B cell (primary cell): ENCODE measurements at regions not wholly inside any gene's neighbourhood (a gene's known extent, or its start where the extent isn't known, plus 50 kb on each side); places are given as distances from the start of the nearest gene placed in this dataset.

Experiments used
- ATAC-seq: fragments of 200-7000 bp; cut with Tn5 transposase; one replicate; pipeline ENCODE4 v1.10.0; 2021; ENCODE audit warnings: low read depth, mild to moderate bottlenecking, moderate number of reproducible peaks, moderate library complexity
- CTCF ChIA-PET: fragments of 350-600 bp; sonication (Branson Sonifier 250); formaldehyde crosslinking; loops from one replicate; lab custom pipeline; 2021; ENCODE audit warnings: antibody characterized with exemption, inconsistent platforms; lab: Charles Lee
- POLR2A ChIA-PET: fragments of 350-600 bp; sonication (Branson Sonifier 250); formaldehyde crosslinking; loops from one replicate; lab custom pipeline; 2021; ENCODE audit warnings: antibody characterized with exemption; lab: Charles Lee
- DNase-seq: peaks from one replicate; pipeline ENCODE4 v3.0.0; 2013
- H2AFZ ChIP-seq: 2 replicates; pipeline ENCODE4 v1.6.1; 2012; ENCODE audit warnings: mild to moderate bottlenecking, low read depth, low read length; ENCODE audit not compliant: insufficient read depth, poor library complexity, severe bottlenecking
- H3K27ac ChIP-seq, 2 donors: 1 replicate in 1 of 2; 2 replicates in 1 of 2; pipeline ENCODE4 v1.5.1; 2012 to 2013; ENCODE audit warnings: low read length in 2 of 2, mild to moderate bottlenecking in 2 of 2, moderate library complexity in 1 of 2
- H3K27me3 ChIP-seq, 4 experiments: fragments of 200-600 bp in 1 of 4; sonication (generic) in 1 of 4; replicated peaks in 1 of 4; 1 replicate in 2 of 4; 2 replicates in 2 of 4; pipeline versions ENCODE4 v1.6.1 to v1.7.0; 2013 to 2016; ENCODE audit warnings: low read length in 3 of 4, mild to moderate bottlenecking in 2 of 4, mixed read lengths in 1 of 4, moderate library complexity in 1 of 4; ENCODE audit not compliant: insufficient read depth in 4 of 4, control insufficient read depth in 3 of 4; ENCODE audit errors: control extremely low read depth in 1 of 4
- H3K36me3 ChIP-seq, 2 experiments: replicated peaks in 1 of 2; 1 replicate in 1 of 2; 2 replicates in 1 of 2; pipeline versions ENCODE4 v1.6.1 to v1.7.1; 2013; ENCODE audit warnings: low read length in 1 of 2; ENCODE audit not compliant: insufficient read depth in 2 of 2, control insufficient read depth in 1 of 2; ENCODE audit errors: control extremely low read depth in 1 of 2, extremely low read depth in 1 of 2
- H3K4me1 ChIP-seq, 2 donors: fragments of 200-600 bp in 1 of 2; sonication (generic) in 1 of 2; 1 replicate in 1 of 2; 2 replicates in 1 of 2; pipeline versions ENCODE4 v1.5.1 to v1.6.1; 2013 to 2017; ENCODE audit warnings: low read length in 2 of 2; ENCODE audit not compliant: control insufficient read depth in 2 of 2, insufficient read depth in 2 of 2
- H3K4me2 ChIP-seq: replicated peaks from 2 replicates; pipeline ENCODE3; 2012; ENCODE audit warnings: mild to moderate bottlenecking, low read depth, low read length; ENCODE audit not compliant: poor library complexity, severe bottlenecking
- H3K4me3 ChIP-seq, 5 experiments: fragments of 200-600 bp in 1 of 5; sonication (generic) in 1 of 5; 1 replicate in 3 of 5; 2 replicates in 2 of 5; pipeline versions ENCODE4 v1.5.1 to v1.7.0; 2011 to 2016; ENCODE audit warnings: low read length in 4 of 5, mild to moderate bottlenecking in 4 of 5, low read depth in 2 of 5, control low read depth in 1 of 5, moderate library complexity in 1 of 5; ENCODE audit not compliant: insufficient read depth in 1 of 5; ENCODE audit errors: control extremely low read depth in 1 of 5, extremely low read depth in 1 of 5
- H3K79me2 ChIP-seq: fragments of 200-600 bp; sonication (generic); one replicate; pipeline ENCODE4 v1.6.0; 2016; ENCODE audit warnings: low read length; ENCODE audit not compliant: control insufficient read depth, insufficient read depth
- H3K9ac ChIP-seq: fragments of 200-600 bp; sonication (generic); 2 replicates; pipeline ENCODE4 v1.6.1; 2017; ENCODE audit warnings: mild to moderate bottlenecking, low read length, moderate library complexity
- H3K9me3 ChIP-seq, 3 donors: one replicate each; pipeline versions ENCODE4 v1.6.1 to v1.7.1; 2013; ENCODE audit warnings: low read length in 2 of 3; ENCODE audit not compliant: control insufficient read depth in 2 of 3, insufficient read depth in 1 of 3; ENCODE audit errors: control extremely low read depth in 1 of 3
- H4K20me1 ChIP-seq: 2 replicates; pipeline ENCODE4 v1.6.0; 2012; ENCODE audit warnings: mild to moderate bottlenecking, low read length; ENCODE audit not compliant: insufficient read depth, control insufficient read depth, poor library complexity, severe bottlenecking
- H3K27ac Mint-ChIP-seq: one replicate; pipeline ENCODE4 v1.8.0; 2021; ENCODE audit warnings: mixed read lengths
- H3K27me3 Mint-ChIP-seq: one replicate; pipeline ENCODE4 v1.8.0; 2021; ENCODE audit warnings: mixed read lengths
- H3K4me1 Mint-ChIP-seq: one replicate; pipeline ENCODE4 v1.8.0; 2021; ENCODE audit warnings: mixed read lengths
- H3K4me3 Mint-ChIP-seq: one replicate; pipeline ENCODE4 v1.8.0; 2021; ENCODE audit warnings: mixed read lengths
- H3K9me3 Mint-ChIP-seq: one replicate; pipeline ENCODE4 v1.8.0; 2022; ENCODE audit warnings: mixed read lengths; ENCODE audit not compliant: insufficient read depth
- CTCF ChIP-seq: fragments of 200-600 bp; IDR thresholded peaks from one replicate; pipeline ENCODE4 v1.8.0; 2022; ENCODE audit warnings: antibody characterized with exemption, mild to moderate bottlenecking
- EZH2 ChIP-seq: IDR thresholded peaks from 2 replicates; pipeline ENCODE4 v1.6.1; 2012; ENCODE audit warnings: borderline replicate concordance, low read depth, mild to moderate bottlenecking, moderate library complexity, low read length; ENCODE audit not compliant: insufficient read depth, poor library complexity, severe bottlenecking
- WGBS: methylation state at CpG from one replicate; pipeline ENCODE4 v1.1.5; 2013; ENCODE audit warnings: missing lambda C conversion rate; ENCODE audit not compliant: insufficient coverage; 5-methylcytosine and 5-hydroxymethylcytosine counted together
- intact Hi-C: fragments of 100-400 bp; cut with micrococcal nuclease; formaldehyde crosslinking; loops from one replicate; pipeline ENCODE4 v1.10.0; 2022

- Mint-ChIP-seq H3K27ac (no peak overlapping the region), H3K9me3 (no peaks in the 10 kb centered on the region), H3K27me3 (no peaks in the 10 kb centered on the region), H3K4me3 (no peak overlapping the region), H3K4me1 (no peaks in the 10 kb centered on the region)
- Histone ChIP-seq H3K9ac (no peak overlapping the region), H3K9me3 (peaks cover 0 to 5% (median 0%) of the 10 kb centered on the region in 3 donors), H3K4me3 (no peak overlapping the region), H4K20me1 (no peaks in the 10 kb centered on the region), H3K27ac (no peak overlapping the region), H3K27me3 (no peaks in the 10 kb centered on the region), H3K79me2 (no peaks in the 10 kb centered on the region), H3K36me3 (no peaks in the 10 kb centered on the region), H3K4me1 (no peaks in the 10 kb centered on the region), H3K4me2 (no peak overlapping the region), H2AFZ (no peak overlapping the region)
- CTCF ChIA-PET, result no interaction called here
- DNase-seq (no peak), ATAC-seq (no peak)
- TF ChIP-seq CTCF (no peak), EZH2 (no peak)
- intact Hi-C loops, result no loop called here
- WGBS, result 78% methylated on average over 6 of the region's 7 CpGs
- POLR2A ChIA-PET, result no interaction called here
Measured at GRCh38 chr18:77944533-77944932, 694.9 kb downstream of the GALR1 start.

- Histone ChIP-seq H3K9me3 (peaks cover 0 to 17% (median 6%) of the 10 kb centered on the region in 3 donors), H3K4me3 (no peak overlapping the region), H2AFZ (no peak overlapping the region), H3K9ac (no peak overlapping the region), H3K4me1 (no peaks in the 10 kb centered on the region), H3K4me2 (no peak overlapping the region), H3K27ac (no peak overlapping the region), H4K20me1 (no peaks in the 10 kb centered on the region), H3K79me2 (no peaks in the 10 kb centered on the region), H3K27me3 (no peaks in the 10 kb centered on the region), H3K36me3 (no peaks in the 10 kb centered on the region)
- H3K4me1 Mint-ChIP-seq, result no peaks in the 10 kb centered on the region
- 26% methylated on average over 2 of the region's 2 CpGs for WGBS
- H3K27ac Mint-ChIP-seq, result no peak overlapping the region
- DNase-seq, result no peak
- H3K27me3 Mint-ChIP-seq, result no peaks in the 10 kb centered on the region
- ChIA-PET POLR2A (no interaction called here), CTCF (no interaction called here)
- intact Hi-C loops, result no loop called here
- peaks cover 2% of the 10 kb centered on the region for H3K9me3 Mint-ChIP-seq
- no peak for ATAC-seq
- H3K4me3 Mint-ChIP-seq, result no peak overlapping the region
- TF ChIP-seq EZH2 (no peak), CTCF (no peak)
Measured at GRCh38 chr18:77948567-77948966, 698.9 kb downstream of the GALR1 start.
